ENCODE measurements at regions not wholly inside any gene's neighbourhood (a gene's known extent, or its start where the extent isn't known, plus 50 kb on each side); places are given as distances from the start of the nearest gene placed in this dataset.

GRCh38 chr21:16596369-16596768, 866.6 kb downstream of the USP25 start:
- no peak for DNase-seq

- no peak for DNase-seq
Observed at GRCh38 chr21:16597753-16598152, 868.0 kb downstream of the USP25 start.

GRCh38 chr21:16605597-16605996, 875.8 kb downstream of the USP25 start:
- peak; percentile 61 for DNase-seq

GRCh38 chr21:16606271-16606670, 876.5 kb downstream of the USP25 start:
- DNase-seq, result no peak

- DNase-seq, result no peak
Observed at GRCh38 chr21:16608209-16608830, 878.5 kb downstream of the USP25 start.

GRCh38 chr21:16619281-16619680, 889.5 kb downstream of the USP25 start:
- no peak for DNase-seq

GRCh38 chr21:16620786-16621320, 891.1 kb downstream of the USP25 start:
- no peak for DNase-seq

GRCh38 chr21:16624479-16625118, 888.2 kb upstream of the CXADR start:
- DNase-seq, result no peak

GRCh38 chr21:16625491-16625890, 887.4 kb upstream of the CXADR start:
- DNase-seq, result no peak

GRCh38 chr21:16633831-16634459, 878.9 kb upstream of the CXADR start:
- no peak for DNase-seq

GRCh38 chr21:16634515-16634914, 878.3 kb upstream of the CXADR start:
- DNase-seq, result no peak

- DNase-seq, result no peak
Observed at GRCh38 chr21:16640297-16641027, 872.4 kb upstream of the CXADR start.

GRCh38 chr21:16642353-16642752, 870.5 kb upstream of the CXADR start:
- DNase-seq, result no peak

GRCh38 chr21:16644685-16645084, 868.2 kb upstream of the CXADR start:
- DNase-seq, result no peak

GRCh38 chr21:16650714-16651366, 862.0 kb upstream of the CXADR start:
- DNase-seq, result no peak

- no peak for DNase-seq
Observed at GRCh38 chr21:16651956-16652355, 860.9 kb upstream of the CXADR start.

- DNase-seq, result no peak
Observed at GRCh38 chr21:16663436-16663835, 849.4 kb upstream of the CXADR start.

GRCh38 chr21:16667395-16667794, 845.4 kb upstream of the CXADR start:
- no peak for DNase-seq

- DNase-seq, result no peak
Observed at GRCh38 chr21:16674949-16675348, 837.9 kb upstream of the CXADR start.

GRCh38 chr21:16676391-16676790, 836.5 kb upstream of the CXADR start:
- no peak for DNase-seq

GRCh38 chr21:16678429-16679160, 834.2 kb upstream of the CXADR start:
- DNase-seq, result no peak

- DNase-seq, result no peak
Observed at GRCh38 chr21:16695074-16695473, 817.8 kb upstream of the CXADR start.
